Endodermal cell (in vitro differentiated cells): ENCODE measurements at regions not wholly inside any gene's neighbourhood (a gene's known extent, or its start where the extent isn't known, plus 50 kb on each side); places are given as distances from the start of the nearest gene placed in this dataset.

Experiments
- DNase-seq: peaks from one replicate; pipeline ENCODE4 v3.0.0-alpha.2; 2017
- H3K27ac ChIP-seq: 2 replicates; pipeline ENCODE4 v1.5.1; 2013; ENCODE audit warnings: mild to moderate bottlenecking, low read depth, low read length, moderate library complexity
- H3K27me3 ChIP-seq: 2 replicates; pipeline ENCODE4 v1.6.1; 2013; ENCODE audit warnings: mild to moderate bottlenecking, low read length, moderate library complexity; ENCODE audit not compliant: insufficient read depth, control insufficient read depth, poor library complexity, severe bottlenecking
- H3K36me3 ChIP-seq: 2 replicates; pipeline ENCODE4 v1.7.0; 2013; ENCODE audit warnings: mild to moderate bottlenecking, low read length, moderate library complexity; ENCODE audit not compliant: control insufficient read depth, insufficient read depth
- H3K4me1 ChIP-seq: one replicate; pipeline ENCODE4 v1.7.0; 2013; ENCODE audit warnings: low read length; ENCODE audit not compliant: control insufficient read depth, insufficient read depth
- H3K4me3 ChIP-seq: 2 replicates; pipeline ENCODE4 v1.5.1; 2013; ENCODE audit warnings: mild to moderate bottlenecking, low read length, moderate library complexity
- H3K9ac ChIP-seq: 2 replicates; pipeline ENCODE4 v1.6.1; 2013; ENCODE audit warnings: mild to moderate bottlenecking, low read length, moderate library complexity; ENCODE audit not compliant: poor library complexity, severe bottlenecking; ENCODE audit errors: extremely low read depth
- H3K9me3 ChIP-seq: 2 replicates; pipeline ENCODE4 v1.6.1; 2013; ENCODE audit warnings: mild to moderate bottlenecking, low read length, moderate library complexity; ENCODE audit not compliant: control insufficient read depth
- H3K27ac Mint-ChIP-seq: 2 replicates; pipeline ENCODE4 v1.8.0; 2020; ENCODE audit warnings: mixed read lengths
- H3K27me3 Mint-ChIP-seq: 2 replicates; pipeline ENCODE4 v1.8.0; 2021; ENCODE audit warnings: mild to moderate bottlenecking, mixed read lengths; ENCODE audit not compliant: insufficient read depth
- H3K36me3 Mint-ChIP-seq: 2 replicates; pipeline ENCODE4 v1.8.0; 2020; ENCODE audit warnings: low read depth, mixed read lengths
- H3K4me1 Mint-ChIP-seq: 2 replicates; pipeline ENCODE4 v1.8.0; 2020; ENCODE audit warnings: mixed read lengths
- H3K4me3 Mint-ChIP-seq: 2 replicates; pipeline ENCODE4 v1.8.0; 2020; ENCODE audit warnings: mild to moderate bottlenecking, moderate library complexity, mixed read lengths
- H3K9me3 Mint-ChIP-seq: 2 replicates; pipeline ENCODE4 v1.8.0; 2020; ENCODE audit warnings: mild to moderate bottlenecking, mixed read lengths
- CTCF ChIP-seq: fragments of 200-600 bp; sonication (generic); conservative IDR thresholded peaks from 2 replicates; pipeline ENCODE4 v1.5.0; 2021; ENCODE audit warnings: antibody characterized with exemption, mild to moderate bottlenecking
- WGBS, 2 experiments: methylation state at CpG; one replicate each; pipeline versions ENCODE4 v1.1.5 to v1.1.7; 2013; ENCODE audit warnings: missing lambda C conversion rate in 2 of 2, mixed read lengths in 1 of 2; ENCODE audit not compliant: insufficient coverage in 1 of 2, insufficient read length in 1 of 2; 5-methylcytosine and 5-hydroxymethylcytosine counted together

GRCh38 chr11:134659882-134660281 is 247.8 kb upstream of the B3GAT1 start:
- peak; percentile 15 for DNase-seq
- no peak overlapping the region for H3K4me3 Mint-ChIP-seq

GRCh38 chr11:134658481-134659225 is 246.6 kb upstream of the B3GAT1 start:
- no peak overlapping the region for H3K27ac ChIP-seq
- no peak overlapping the region for H3K4me3 ChIP-seq
- no peaks in the 10 kb centered on the region for H3K36me3 ChIP-seq
- no peak for TF ChIP-seq CTCF
- H3K4me1 ChIP-seq, result no peaks in the 10 kb centered on the region
- H3K9me3 ChIP-seq, result peaks cover 22% of the 10 kb centered on the region
- Mint-ChIP-seq H3K4me3 (no peak overlapping the region), H3K9me3 (peaks cover 19% of the 10 kb centered on the region), H3K36me3 (no peaks in the 10 kb centered on the region), H3K4me1 (no peaks in the 10 kb centered on the region), H3K27ac (no peak overlapping the region), H3K27me3 (peaks cover 10% of the 10 kb centered on the region)
- H3K9ac ChIP-seq, result no peak overlapping the region
- peak; percentile 21 for DNase-seq
- 93 to 100% methylated on average over 3 to 4 of the region's 4 CpGs for WGBS, 2 experiments
- H3K27me3 ChIP-seq, result no peaks in the 10 kb centered on the region

More at GRCh38 chr11:134659882-134660281, 247.8 kb upstream of the B3GAT1 start:
- no peaks in the 10 kb centered on the region for H3K36me3 Mint-ChIP-seq
- Histone ChIP-seq H3K36me3 (no peaks in the 10 kb centered on the region), H3K9ac (no peak overlapping the region), H3K27ac (no peak overlapping the region), H3K9me3 (peaks cover 22% of the 10 kb centered on the region), H3K27me3 (no peaks in the 10 kb centered on the region), H3K4me3 (no peak overlapping the region), H3K4me1 (no peaks in the 10 kb centered on the region)
- whole genome bisulfite sequencing, 2 experiments, result 94 to 95% methylated on average over 7 to 8 of the region's 8 CpGs
- H3K27ac Mint-ChIP-seq, result no peak overlapping the region
- H3K27me3 Mint-ChIP-seq, result peaks cover 6% of the 10 kb centered on the region
- TF ChIP-seq CTCF, result no peak
- H3K4me1 Mint-ChIP-seq, result no peaks in the 10 kb centered on the region
- H3K9me3 Mint-ChIP-seq, result peaks cover 19% of the 10 kb centered on the region

GRCh38 chr11:134657631-134658030 is 245.6 kb upstream of the B3GAT1 start:
- Histone ChIP-seq H3K9ac (no peak overlapping the region), H3K27me3 (no peaks in the 10 kb centered on the region), H3K4me3 (no peak overlapping the region), H3K9me3 (peaks cover 21% of the 10 kb centered on the region), H3K4me1 (no peaks in the 10 kb centered on the region), H3K36me3 (no peaks in the 10 kb centered on the region), H3K27ac (no peak overlapping the region)
- no peaks in the 10 kb centered on the region for H3K4me1 Mint-ChIP-seq
- no peaks in the 10 kb centered on the region for H3K36me3 Mint-ChIP-seq
- no peak overlapping the region for H3K27ac Mint-ChIP-seq
- no peak overlapping the region for H3K4me3 Mint-ChIP-seq
- no peak for TF ChIP-seq CTCF
- WGBS, 2 experiments, result 94 to 100% methylated on average over 1 to 2 of the region's 6 CpGs
- peaks cover 19% of the 10 kb centered on the region for H3K9me3 Mint-ChIP-seq
- no peak for DNase-seq
- H3K27me3 Mint-ChIP-seq, result peaks cover 10% of the 10 kb centered on the region
